Breast epithelium (tissue), 3 donors: ENCODE measurements at regions not wholly inside any gene's neighbourhood (a gene's known extent, or its start where the extent isn't known, plus 50 kb on each side); places are given as distances from the start of the nearest gene placed in this dataset.

Experiments
- CTCF ChIP-seq, 3 donors: fragments of 450-650 bp; IDR thresholded peaks; one replicate each; pipeline ENCODE4 v1.5.1; 2016 to 2017; ENCODE audit warnings: antibody characterized with exemption in 3 of 3, mild to moderate bottlenecking in 3 of 3, moderate library complexity in 3 of 3
- POLR2AphosphoS5 ChIP-seq, 3 donors: sonication (generic); formaldehyde crosslinking; IDR thresholded peaks; one replicate each; pipeline ENCODE4 v1.6.1; 2017; ENCODE audit warnings: antibody characterized with exemption in 3 of 3

- no peak for TF ChIP-seq CTCF (IDR thresholded peaks at IDR 0.05)
- no peak for TF ChIP-seq POLR2AphosphoS5 (IDR thresholded peaks at IDR 0.05)
These were observed 813.2 kb downstream of the BRD1 start for GRCh38 chr22:49014227-49015201.
